GM23338 (cell line): ENCODE measurements at regions not wholly inside any gene's neighbourhood (a gene's known extent, or its start where the extent isn't known, plus 50 kb on each side); places are given as distances from the start of the nearest gene placed in this dataset.
A peak's percentile ranks its signal among the peaks of the same experiment; 100 is the strongest.

Experiments
- CREB1 ChIP-seq: fragments of 250-450 bp; sonication (Bioruptor Pico); IDR thresholded peaks from 2 replicates; pipeline ENCODE4 v1.5.0; 2020; ENCODE audit warnings: low read depth, mild to moderate bottlenecking, moderate library complexity
- CTCF ChIP-seq, 2 experiments: fragments of 200-600 bp in 1 of 2; sonication (generic) in 1 of 2; conservative IDR thresholded peaks; 2 replicates each; pipeline versions ENCODE4 v1.5.1 to v1.6.1; 2016 to 2017; ENCODE audit warnings: antibody characterized with exemption in 2 of 2, low read depth in 2 of 2, mild to moderate bottlenecking in 2 of 2, moderate library complexity in 1 of 2
- ETS1 ChIP-seq: IDR thresholded peaks from 2 replicates; pipeline ENCODE4 v1.6.1; 2016; ENCODE audit warnings: antibody characterized with exemption
- EZH2 ChIP-seq: fragments of 200-600 bp; sonication (generic); IDR thresholded peaks from one replicate; pipeline ENCODE4 v1.8.0; 2017; ENCODE audit warnings: antibody characterized with exemption, mild to moderate bottlenecking, low read depth; ENCODE audit not compliant: unreplicated experiment
- EZH2phosphoT487 ChIP-seq: fragments of 200-600 bp; sonication (generic); IDR thresholded peaks from one replicate; pipeline ENCODE4 v1.8.1; 2018; ENCODE audit warnings: antibody characterized with exemption; ENCODE audit not compliant: unreplicated experiment
- JUNB ChIP-seq: IDR thresholded peaks from one replicate; pipeline ENCODE4 v1.6.1; 2016; ENCODE audit warnings: antibody characterized with exemption; ENCODE audit not compliant: unreplicated experiment
- NANOG ChIP-seq: IDR thresholded peaks from 2 replicates; pipeline ENCODE4 v1.6.1; 2016; ENCODE audit warnings: antibody characterized with exemption, borderline replicate concordance
- POLR2AphosphoS5 ChIP-seq: IDR thresholded peaks from 2 replicates; pipeline ENCODE4 v1.6.1; 2016; ENCODE audit warnings: antibody characterized with exemption, low read depth
- REST ChIP-seq: IDR thresholded peaks from one replicate; pipeline ENCODE4 v1.6.1; 2018; ENCODE audit warnings: antibody characterized with exemption; ENCODE audit not compliant: unreplicated experiment
- STAT1 ChIP-seq: IDR thresholded peaks from one replicate; pipeline ENCODE4 v1.6.1; 2016; ENCODE audit warnings: antibody characterized with exemption; ENCODE audit not compliant: unreplicated experiment
- ZNF114 ChIP-seq: fragments of 250-450 bp; sonication (Bioruptor Pico); IDR thresholded peaks from 2 replicates; pipeline ENCODE4 v1.5.0; 2020; ENCODE audit warnings: mild to moderate bottlenecking, moderate library complexity
- ZNF331 ChIP-seq: fragments of 250-450 bp; sonication (Bioruptor Pico); IDR thresholded peaks from 2 replicates; pipeline ENCODE4 v1.5.0; 2020; ENCODE audit warnings: low read depth, mild to moderate bottlenecking, moderate library complexity
- ZNF462 ChIP-seq: fragments of 250-450 bp; sonication (Bioruptor Pico); IDR thresholded peaks from 2 replicates; pipeline ENCODE4 v1.5.0; 2020; ENCODE audit warnings: mild to moderate bottlenecking, moderate library complexity

GRCh38 chr22:26852176-26852575 lies 194.8 kb downstream of the MIAT start:
- TF ChIP-seq CTCF (conservative IDR thresholded peaks at IDR 0.05; ENCODE audit: low read depth in 2 of 2) = no peak
- no peak for TF ChIP-seq CREB1 (CRISPR knock-in tag)
- no peak for TF ChIP-seq POLR2AphosphoS5
- TF ChIP-seq REST = peak; percentile 90
- no peak for TF ChIP-seq EZH2
- TF ChIP-seq ETS1 = no peak
- TF ChIP-seq ZNF462 (CRISPR knock-in tag) = no peak
- TF ChIP-seq JUNB = no peak
- no peak for TF ChIP-seq EZH2phosphoT487
- TF ChIP-seq ZNF331 (CRISPR knock-in tag) = no peak
- no peak for TF ChIP-seq NANOG
- TF ChIP-seq ZNF114 (CRISPR knock-in tag) = no peak
- TF ChIP-seq STAT1 = no peak
